NB4 (cell line): ENCODE measurements at regions not wholly inside any gene's neighbourhood (a gene's known extent, or its start where the extent isn't known, plus 50 kb on each side); places are given as distances from the start of the nearest gene placed in this dataset.

Experiments used
- MYC ChIP-seq: IDR thresholded peaks from 2 replicates; pipeline ENCODE4 v1.6.1; 2011; ENCODE audit warnings: low read depth, low read length
- POLR2A ChIP-seq: IDR thresholded peaks from 2 replicates; pipeline ENCODE4 v1.6.1; 2011; ENCODE audit warnings: mild to moderate bottlenecking; ENCODE audit not compliant: insufficient read length; ENCODE audit errors: extremely low read depth
- TF ChIP-seq, protein P1 (sequence below): IDR thresholded peaks from one replicate; pipeline ENCODE4 v1.5.1; 2012; ENCODE audit warnings: low read depth, low read length
- TF ChIP-seq, protein P2 (sequence below): IDR thresholded peaks from 2 replicates; pipeline ENCODE4 v1.6.1; 2011; ENCODE audit warnings: low read depth, low read length

DNA sequence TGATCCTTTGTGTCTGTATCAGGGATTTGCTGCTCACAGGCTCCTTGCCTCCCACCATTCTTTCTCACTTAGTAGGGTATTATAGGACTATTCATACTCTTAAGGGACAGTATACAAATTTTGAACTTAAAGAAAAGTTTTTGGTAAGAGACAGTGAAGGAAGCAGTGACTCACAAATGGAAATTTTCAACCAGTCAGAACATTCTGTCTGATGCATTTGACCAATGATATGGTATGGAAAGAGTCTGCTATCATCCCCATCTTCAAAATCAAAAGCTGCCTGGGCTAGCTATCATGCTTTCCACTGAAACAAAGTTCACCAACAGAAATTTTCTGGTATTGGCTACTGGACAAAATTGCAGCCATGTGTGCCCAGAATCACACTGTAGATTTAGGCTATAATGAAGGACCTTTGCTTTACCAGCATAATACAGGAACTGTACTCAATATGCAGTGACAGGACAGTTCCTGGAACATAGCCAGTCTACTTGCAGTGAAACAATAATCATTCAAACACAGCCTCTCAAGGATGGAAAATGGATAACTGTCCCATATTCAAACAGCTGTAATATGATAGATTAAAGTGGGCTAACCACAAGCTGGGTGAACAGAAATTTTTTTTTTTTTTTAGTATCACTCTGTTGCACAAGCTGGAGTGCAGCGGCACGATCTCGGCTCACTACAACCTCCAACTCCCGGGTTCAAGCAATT is 109.0 kb upstream of the ACSL4 start:
- TF ChIP-seq, protein P1, sequence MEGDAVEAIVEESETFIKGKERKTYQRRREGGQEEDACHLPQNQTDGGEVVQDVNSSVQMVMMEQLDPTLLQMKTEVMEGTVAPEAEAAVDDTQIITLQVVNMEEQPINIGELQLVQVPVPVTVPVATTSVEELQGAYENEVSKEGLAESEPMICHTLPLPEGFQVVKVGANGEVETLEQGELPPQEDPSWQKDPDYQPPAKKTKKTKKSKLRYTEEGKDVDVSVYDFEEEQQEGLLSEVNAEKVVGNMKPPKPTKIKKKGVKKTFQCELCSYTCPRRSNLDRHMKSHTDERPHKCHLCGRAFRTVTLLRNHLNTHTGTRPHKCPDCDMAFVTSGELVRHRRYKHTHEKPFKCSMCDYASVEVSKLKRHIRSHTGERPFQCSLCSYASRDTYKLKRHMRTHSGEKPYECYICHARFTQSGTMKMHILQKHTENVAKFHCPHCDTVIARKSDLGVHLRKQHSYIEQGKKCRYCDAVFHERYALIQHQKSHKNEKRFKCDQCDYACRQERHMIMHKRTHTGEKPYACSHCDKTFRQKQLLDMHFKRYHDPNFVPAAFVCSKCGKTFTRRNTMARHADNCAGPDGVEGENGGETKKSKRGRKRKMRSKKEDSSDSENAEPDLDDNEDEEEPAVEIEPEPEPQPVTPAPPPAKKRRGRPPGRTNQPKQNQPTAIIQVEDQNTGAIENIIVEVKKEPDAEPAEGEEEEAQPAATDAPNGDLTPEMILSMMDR: no peak
- TF ChIP-seq POLR2A (no peak), MYC (no peak)
- TF ChIP-seq, protein P2, sequence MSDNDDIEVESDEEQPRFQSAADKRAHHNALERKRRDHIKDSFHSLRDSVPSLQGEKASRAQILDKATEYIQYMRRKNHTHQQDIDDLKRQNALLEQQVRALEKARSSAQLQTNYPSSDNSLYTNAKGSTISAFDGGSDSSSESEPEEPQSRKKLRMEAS: no peak
